ENCODE measurements at regions not wholly inside any gene's neighbourhood (a gene's known extent, or its start where the extent isn't known, plus 50 kb on each side); places are given as distances from the start of the nearest gene placed in this dataset.

DNA sequence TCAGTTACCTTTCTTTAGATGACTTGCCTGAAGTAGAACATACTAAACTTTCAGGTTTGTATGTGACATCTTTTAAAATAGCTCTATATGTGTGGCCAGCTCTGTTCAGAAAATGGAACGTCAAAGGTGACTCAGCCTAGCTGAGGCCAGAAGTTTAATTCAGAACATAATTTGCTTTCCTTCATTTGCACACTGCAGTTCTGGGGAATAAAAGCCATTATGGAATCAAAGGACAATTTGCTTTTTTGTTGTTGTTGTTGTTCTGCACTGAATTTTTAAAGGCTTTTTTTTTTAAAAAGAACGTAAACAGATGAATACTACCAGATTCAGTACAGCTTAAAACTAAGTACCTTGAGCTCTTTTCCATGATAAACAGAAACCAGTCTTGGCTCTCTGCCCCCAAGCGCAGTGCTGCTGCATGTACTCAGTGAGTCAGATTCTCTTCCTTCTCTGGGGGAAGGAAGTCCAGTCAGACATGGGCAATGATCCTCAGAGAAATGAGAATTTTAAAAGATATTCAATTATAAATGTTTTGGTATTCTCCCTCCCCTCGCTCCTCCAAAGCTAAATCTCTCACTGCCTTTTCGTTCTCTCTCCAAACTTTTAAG, 644.2 kb downstream of the NOVA1 start:
- peak; percentile 56 to 70 for DNase-seq (ENCODE audit: low read depth in 2 of 2)
- no peak overlapping the region for H3K4me3 ChIP-seq (replicated peaks in 1 of 2; ENCODE audit: low read depth in 2 of 2, low read length in 2 of 2)

DNA sequence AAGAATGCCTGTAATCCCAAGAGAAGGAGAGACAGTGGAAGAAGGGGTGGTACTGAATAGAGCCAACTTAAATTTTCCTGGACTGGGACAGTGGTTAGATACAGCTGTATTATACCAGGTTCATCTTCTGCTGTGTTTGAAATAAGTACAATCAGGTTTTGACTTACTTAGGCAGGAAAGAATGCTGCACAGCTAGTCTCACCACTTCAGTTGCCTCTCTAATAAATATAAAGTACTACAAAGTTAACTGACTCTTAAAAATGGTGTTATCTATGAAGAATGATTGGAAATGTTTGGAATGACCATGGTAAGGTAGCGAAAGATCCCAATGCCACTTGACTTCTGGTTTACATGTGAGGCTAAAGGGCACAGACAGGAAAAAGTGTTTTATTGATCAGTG, 652.1 kb downstream of the NOVA1 start:
- no peak overlapping the region for H3K4me3 ChIP-seq (replicated peaks in 1 of 2; ENCODE audit: low read depth in 2 of 2, low read length in 2 of 2)
- TF ChIP-seq, protein P1, sequence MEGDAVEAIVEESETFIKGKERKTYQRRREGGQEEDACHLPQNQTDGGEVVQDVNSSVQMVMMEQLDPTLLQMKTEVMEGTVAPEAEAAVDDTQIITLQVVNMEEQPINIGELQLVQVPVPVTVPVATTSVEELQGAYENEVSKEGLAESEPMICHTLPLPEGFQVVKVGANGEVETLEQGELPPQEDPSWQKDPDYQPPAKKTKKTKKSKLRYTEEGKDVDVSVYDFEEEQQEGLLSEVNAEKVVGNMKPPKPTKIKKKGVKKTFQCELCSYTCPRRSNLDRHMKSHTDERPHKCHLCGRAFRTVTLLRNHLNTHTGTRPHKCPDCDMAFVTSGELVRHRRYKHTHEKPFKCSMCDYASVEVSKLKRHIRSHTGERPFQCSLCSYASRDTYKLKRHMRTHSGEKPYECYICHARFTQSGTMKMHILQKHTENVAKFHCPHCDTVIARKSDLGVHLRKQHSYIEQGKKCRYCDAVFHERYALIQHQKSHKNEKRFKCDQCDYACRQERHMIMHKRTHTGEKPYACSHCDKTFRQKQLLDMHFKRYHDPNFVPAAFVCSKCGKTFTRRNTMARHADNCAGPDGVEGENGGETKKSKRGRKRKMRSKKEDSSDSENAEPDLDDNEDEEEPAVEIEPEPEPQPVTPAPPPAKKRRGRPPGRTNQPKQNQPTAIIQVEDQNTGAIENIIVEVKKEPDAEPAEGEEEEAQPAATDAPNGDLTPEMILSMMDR (IDR thresholded peaks at IDR 0.05; ENCODE audit: low read depth, low read length): no peak
- no peak for DNase-seq (ENCODE audit: low read depth in 2 of 2)

More for the DNA sequence above, 644.2 kb downstream of the NOVA1 start:
- TF ChIP-seq, protein P1 (IDR thresholded peaks at IDR 0.05; ENCODE audit: low read depth, low read length): no peak

DNA sequence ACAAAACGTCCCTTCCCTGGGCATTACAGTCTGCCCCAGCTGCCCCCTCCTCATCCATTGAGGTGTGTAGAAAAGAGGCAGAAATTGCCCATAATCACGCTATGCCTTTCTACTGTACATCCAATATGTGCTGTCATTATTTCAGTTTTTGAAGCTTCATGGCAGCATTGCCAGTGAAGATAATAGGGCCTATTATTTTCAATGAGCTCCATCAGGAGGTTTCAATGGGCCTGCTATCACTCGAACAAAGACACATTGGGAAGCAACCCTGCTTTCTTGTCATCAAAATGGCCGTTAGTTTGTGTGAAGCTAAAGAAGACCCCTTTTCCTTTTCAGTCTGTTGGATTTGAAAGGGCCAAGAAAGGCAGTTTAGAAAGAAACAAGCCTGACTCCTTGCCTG, 653.8 kb downstream of the NOVA1 start:
- no peak overlapping the region for H3K4me3 ChIP-seq (replicated peaks in 1 of 2; ENCODE audit: low read depth in 2 of 2, low read length in 2 of 2)
- TF ChIP-seq, protein P1 (IDR thresholded peaks at IDR 0.05; ENCODE audit: low read depth, low read length): no peak
- DNase-seq (ENCODE audit: low read depth in 2 of 2): no peak

DNA sequence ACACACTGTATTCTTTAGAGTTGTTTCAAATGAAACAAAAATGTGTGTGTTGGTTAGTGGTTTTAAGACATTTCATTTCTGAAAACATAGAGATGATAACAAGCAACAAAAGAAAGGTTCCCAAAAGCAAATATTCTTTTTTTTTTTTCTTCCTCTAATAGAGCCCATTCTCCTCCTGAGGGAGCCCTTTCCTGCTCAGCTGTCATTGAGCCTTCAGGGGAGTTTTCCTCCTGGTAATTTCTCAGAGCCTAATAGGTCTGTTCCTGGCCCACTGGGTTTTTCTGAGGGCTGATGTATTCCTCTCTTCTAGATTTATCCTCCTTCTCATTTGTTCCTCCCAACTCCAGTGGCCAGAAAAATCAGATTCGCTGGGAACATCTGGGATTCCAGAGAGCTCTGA, 654.5 kb downstream of the NOVA1 start:
- TF ChIP-seq, protein P1 (IDR thresholded peaks at IDR 0.05; ENCODE audit: low read depth, low read length): no peak
- DNase-seq (ENCODE audit: low read depth in 2 of 2): no peak
- no peak overlapping the region for H3K4me3 ChIP-seq (replicated peaks in 1 of 2; ENCODE audit: low read depth in 2 of 2, low read length in 2 of 2)

DNA sequence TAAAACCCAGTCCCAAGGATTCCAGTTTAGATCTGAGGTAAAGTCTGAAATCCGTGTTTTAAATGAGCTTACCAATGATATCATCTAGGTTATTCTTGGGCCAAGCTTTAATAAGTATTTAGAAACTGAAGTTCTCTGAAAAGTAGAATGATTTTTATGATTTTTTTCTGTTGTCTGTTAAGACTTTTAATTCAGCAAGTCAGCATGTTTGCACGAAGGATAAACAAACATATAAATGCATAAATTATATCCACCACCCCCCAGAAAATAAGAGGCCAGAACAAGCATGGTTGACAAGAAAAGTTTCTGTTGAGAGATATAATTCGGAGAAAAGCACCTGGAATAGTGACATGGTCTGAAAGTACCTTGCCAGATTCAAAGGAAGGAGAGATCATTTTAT, 655.7 kb downstream of the NOVA1 start:
- H3K4me3 ChIP-seq (replicated peaks in 1 of 2; ENCODE audit: low read depth in 2 of 2, low read length in 2 of 2): no peak overlapping the region
- TF ChIP-seq, protein P1 (IDR thresholded peaks at IDR 0.05; ENCODE audit: low read depth, low read length): no peak
- DNase-seq (ENCODE audit: low read depth in 2 of 2): no peak

DNA sequence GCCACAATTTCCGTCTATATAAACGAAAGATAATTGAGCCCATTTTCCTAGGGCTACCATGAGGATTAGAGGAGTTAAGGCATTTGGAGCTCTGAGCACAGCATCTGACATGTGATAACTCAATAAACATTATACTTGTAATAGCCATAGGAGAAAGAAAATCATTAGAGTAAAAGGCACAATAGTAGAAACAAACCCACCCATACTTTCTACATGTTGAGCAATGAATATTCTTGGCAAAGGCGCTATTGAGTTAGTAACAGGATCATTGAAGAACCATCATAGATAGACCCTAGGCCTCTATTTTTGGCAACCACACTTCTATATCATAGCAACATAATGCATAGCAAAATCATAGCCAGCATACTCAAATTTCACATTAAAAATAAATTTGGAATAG, 664.1 kb downstream of the NOVA1 start:
- H3K4me3 ChIP-seq (replicated peaks in 1 of 2; ENCODE audit: low read depth in 2 of 2, low read length in 2 of 2): no peak overlapping the region
- TF ChIP-seq, protein P1 (IDR thresholded peaks at IDR 0.05; ENCODE audit: low read depth, low read length): no peak
- no peak for DNase-seq (ENCODE audit: low read depth in 2 of 2)

All from cardiac fibroblast (primary cell).